ENCODE measurements at regions not wholly inside any gene's neighbourhood (a gene's known extent, or its start where the extent isn't known, plus 50 kb on each side); places are given as distances from the start of the nearest gene placed in this dataset.
"Not testable (repeated sequence)": the region's sequence is repeated elsewhere in the genome, so short reads cannot be mapped to it uniquely, and the experiment has no call there.

- DNase-seq (ENCODE audit: low spot score), result no peak
Measured at GRCh38 chr16:86351041-86351784, 159.1 kb upstream of the FOXF1 start.

GRCh38 chr16:86351785-86352139 lies 158.6 kb upstream of the FOXF1 start:
- DNase-seq (ENCODE audit: low spot score), result not testable (repeated sequence)

DNA sequence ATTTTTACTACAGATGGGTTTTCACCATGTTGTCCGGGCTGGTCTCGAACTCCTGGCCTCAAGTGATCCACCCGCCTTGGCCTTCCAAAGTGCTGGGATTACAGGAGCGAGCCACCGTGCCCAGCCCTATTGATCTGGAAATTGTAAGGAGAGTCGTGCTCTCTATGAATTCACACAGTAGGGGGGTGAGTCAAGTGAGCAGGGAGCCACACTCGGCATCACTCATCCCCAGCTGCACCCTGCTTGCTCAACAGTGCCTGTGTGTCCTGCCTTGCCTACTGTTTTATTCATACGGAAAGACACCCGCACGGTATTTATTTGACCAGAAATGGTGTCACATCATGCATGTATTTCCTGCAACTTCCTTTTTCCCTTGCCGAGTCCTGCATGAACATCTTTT lies 157.2 kb upstream of the FOXF1 start:
- DNase-seq (ENCODE audit: low spot score), result no peak

DNA sequence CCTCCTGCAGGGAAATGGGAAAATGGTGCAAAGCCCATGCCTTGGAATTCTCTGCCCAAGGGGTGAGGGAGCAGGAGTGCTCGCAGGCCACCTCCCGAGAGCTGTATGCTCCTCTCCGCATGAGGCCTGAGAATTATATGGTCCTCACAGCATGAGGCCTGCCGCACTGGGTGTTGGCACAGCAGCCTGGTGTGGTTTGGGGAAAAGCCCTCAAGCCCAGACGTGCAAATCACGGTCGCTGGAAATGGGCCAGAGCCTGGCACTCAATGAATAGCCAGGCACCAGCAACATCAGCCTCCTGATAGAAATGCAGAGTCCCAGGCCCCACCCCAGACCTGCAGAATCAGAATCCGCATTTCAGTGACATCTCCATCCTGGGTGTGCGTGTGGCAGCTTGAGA lies 156.4 kb upstream of the FOXF1 start:
- DNase-seq (ENCODE audit: low spot score), result no peak

GRCh38 chr16:86354641-86355513 lies 155.4 kb upstream of the FOXF1 start:
- DNase-seq (ENCODE audit: low spot score), result no peak

GRCh38 chr16:86355531-86355930 lies 154.8 kb upstream of the FOXF1 start:
- DNase-seq (ENCODE audit: low spot score), result no peak

DNA sequence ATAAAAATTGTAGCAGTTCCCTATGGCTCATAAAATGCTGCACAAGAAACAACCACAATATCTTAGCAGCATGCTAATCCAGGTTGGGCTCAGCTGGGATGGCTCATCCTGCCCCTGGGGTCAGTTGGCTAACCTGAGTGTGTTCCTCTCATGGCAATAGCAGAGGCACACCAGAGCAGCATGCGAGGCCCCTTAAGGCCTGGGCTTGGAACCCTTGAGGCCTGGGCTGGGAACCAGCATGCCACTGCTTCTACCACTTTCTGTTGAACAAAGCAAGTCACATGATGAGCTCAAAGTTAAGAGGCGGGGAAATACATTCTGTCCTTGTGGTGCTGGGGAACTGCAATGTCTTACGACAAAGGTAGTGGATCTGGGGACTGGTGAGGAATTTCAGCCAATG lies 154.4 kb upstream of the FOXF1 start:
- DNase-seq (ENCODE audit: low spot score), result no peak

DNA sequence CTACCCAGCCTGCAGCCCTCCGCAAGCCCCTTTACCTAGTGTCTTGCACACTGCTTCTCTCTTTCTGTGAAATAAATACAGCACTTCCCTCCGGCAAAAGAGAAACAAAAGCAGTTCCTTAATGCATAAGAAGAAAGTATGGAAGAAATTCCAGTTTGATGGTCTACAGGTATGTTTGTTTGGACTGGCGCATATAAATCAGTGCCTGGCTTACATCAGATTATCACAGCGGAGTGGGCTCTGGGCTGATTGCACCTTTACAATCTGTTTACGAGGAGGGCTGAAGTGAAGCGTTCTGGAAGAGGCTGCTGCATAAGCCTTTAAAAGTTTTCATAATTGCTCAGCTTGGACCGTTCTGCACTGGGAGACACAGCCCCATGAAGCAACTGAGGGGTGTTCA lies 153.5 kb upstream of the FOXF1 start:
- DNase-seq (ENCODE audit: low spot score), result no peak

- DNase-seq (ENCODE audit: low spot score), result no peak
Measured at GRCh38 chr16:86357303-86357702, 153.0 kb upstream of the FOXF1 start.

DNA sequence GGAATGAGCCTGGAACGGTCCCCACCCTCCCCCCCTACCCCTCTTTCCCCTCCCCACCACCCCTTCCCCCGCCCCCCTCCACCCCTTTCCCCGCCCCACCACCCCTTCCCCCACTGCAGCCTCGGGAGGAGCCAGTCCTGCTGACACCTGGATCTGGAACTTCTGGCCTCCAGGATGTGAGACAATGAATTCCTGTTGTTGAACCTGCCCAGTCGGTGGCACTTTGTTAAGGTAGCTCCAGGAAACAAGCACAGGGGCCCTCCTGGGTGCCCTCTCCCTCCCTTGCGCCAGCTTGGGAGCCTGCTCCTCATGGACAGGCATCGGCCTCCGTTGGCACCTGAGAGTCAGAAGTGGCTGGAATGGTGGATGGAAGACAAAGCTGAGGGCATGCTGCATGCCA lies 152.4 kb upstream of the FOXF1 start:
- no peak for DNase-seq (ENCODE audit: low spot score)

DNA sequence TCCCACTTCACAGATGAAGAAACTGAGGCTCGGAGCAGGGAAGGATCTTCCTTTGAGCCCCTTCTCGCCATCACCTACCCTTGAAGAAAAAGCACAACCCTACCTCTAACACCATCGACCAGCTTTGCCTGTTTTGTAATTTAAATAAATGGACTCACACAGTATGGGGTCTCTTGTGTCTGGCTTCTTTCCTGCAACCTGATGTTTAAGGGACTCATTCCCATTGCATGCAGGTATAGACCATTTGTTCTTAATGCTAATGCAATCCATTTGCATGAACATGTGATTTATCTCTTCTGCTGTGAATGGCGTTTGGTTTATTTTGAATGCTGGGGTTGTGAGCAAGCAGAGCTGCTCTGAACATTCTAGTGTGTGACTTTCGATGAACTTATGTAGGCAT lies 150.8 kb upstream of the FOXF1 start:
- no peak for DNase-seq (ENCODE audit: low spot score)

- DNase-seq (ENCODE audit: low spot score), result no peak
Measured at GRCh38 chr16:86362155-86362849, 148.0 kb upstream of the FOXF1 start.

GRCh38 chr16:86363057-86363490 lies 147.3 kb upstream of the FOXF1 start:
- DNase-seq (ENCODE audit: low spot score), result no peak

DNA sequence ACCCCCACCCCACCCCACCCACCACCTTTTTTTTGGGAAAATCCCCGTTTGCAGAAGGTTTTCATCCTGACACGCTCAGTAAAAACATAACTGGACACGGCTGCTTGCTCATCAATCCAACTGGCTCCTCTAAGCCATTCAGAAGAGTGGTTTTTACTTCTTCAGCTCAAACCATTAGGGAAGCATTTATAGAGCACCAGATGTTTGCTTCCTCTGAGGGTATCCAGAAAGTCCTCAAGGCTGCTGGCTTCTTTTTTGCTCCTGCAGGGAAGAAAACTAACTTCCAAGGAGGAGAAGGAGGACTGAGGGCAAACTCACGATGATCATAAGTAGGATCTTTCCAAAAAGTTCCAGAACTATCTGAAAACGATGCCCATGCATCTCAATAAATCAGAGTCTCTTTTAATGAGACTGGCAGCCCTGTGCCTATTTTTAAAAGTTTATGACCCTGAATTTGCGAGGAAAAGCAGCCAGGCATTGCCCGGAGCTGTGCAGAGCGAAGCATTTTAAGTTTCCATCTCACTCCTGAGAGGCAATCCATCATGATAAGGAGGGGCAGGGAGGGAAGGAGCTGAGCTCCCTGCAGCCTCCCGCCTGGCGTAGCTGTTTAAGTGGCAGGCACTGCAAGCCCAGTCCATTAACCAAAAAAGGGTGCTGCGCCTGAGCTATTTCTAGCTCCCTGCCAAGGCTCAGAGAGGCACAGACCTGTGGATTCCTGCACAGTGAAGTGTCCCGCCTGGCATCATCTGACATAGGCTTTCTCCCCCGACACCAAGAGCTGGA lies 146.3 kb upstream of the FOXF1 start:
- DNase-seq (ENCODE audit: low spot score), result no peak

DNA sequence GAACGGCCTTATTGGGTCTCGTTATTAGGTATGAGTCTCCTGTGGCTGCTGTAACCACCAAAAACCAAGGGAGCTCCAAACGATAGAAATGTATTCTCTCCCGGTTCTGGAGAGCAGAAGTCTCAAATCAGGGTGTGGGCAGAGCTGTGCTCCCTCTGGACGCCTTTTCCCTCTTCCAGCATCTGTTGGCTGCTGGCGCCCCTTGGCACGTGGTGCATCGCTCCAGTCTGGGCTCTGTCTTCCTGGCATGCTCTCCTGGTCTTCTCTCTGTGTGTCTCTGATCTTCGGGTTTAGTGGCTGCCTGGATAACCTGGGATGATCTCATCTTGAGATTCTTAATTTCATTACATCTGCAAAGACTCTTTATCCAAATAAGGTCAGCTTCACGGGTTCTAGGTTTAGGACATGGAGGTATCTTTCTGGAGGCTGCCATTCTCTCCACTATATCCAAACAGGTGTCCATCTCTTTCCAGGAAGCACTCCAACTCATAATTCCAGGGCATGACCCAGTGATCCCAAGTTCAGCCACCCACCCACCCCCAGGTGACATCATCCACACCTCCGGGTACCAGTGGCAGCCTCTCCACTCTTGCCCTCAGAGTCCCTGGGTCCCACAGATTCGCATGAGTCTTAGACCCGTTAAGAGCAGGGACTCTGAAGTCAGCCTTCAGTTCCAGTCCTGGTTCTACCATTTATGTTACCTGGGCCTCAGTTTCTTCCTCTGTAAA lies 145.5 kb upstream of the FOXF1 start:
- no peak for DNase-seq (ENCODE audit: low spot score)

GRCh38 chr16:86365513-86366273 lies 144.6 kb upstream of the FOXF1 start:
- DNase-seq (ENCODE audit: low spot score), result no peak

- no peak for DNase-seq (ENCODE audit: low spot score)
Measured at GRCh38 chr16:86366481-86366880, 143.8 kb upstream of the FOXF1 start.

DNA sequence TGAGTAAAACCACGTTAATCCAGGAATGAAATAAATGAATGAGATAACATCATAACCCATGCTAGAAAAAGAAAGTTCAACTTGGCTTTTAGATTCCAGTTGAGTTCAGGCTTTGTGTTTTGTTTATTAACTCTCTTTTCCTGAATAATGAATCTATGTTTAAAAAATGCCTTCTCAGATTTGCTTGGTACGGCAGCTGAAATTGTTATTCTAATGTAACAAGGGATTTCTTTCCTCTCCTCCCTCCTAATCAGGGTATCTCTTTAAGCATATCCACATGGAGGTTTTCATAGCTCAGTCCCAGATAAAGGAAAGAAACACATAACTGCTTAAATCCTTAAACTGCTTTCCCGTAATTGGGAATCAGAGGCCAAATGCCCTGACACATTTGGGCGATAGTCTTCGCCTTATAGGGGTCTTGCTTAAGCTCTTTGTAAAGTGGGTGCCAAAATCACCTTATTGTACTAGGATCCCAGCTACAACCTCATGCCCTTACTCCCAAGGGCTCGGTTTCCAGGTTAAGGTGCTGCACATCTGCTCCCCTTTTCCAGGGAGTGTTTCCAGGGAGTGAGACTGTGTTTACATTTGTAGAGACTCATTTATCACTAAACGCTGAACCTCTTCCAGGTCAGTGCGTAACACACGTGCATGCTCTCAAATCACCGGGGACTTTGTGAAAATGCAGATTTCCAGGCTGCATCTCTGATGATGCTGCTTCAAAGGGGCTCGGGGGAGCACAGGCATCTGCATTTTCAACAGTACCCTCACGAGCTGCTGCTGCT lies 142.8 kb upstream of the FOXF1 start:
- no peak for DNase-seq (ENCODE audit: low spot score)

GRCh38 chr16:86368261-86368660 lies 142.1 kb upstream of the FOXF1 start:
- DNase-seq (ENCODE audit: low spot score), result no peak

- no peak for DNase-seq (ENCODE audit: low spot score)
Measured at GRCh38 chr16:86370062-86370461, 140.3 kb upstream of the FOXF1 start.

Measured in HuH-7.5 (cell line).